Omental fat pad (tissue), 3 donors: ENCODE measurements at regions not wholly inside any gene's neighbourhood (a gene's known extent, or its start where the extent isn't known, plus 50 kb on each side); places are given as distances from the start of the nearest gene placed in this dataset.
A peak's percentile ranks its signal among the peaks of the same experiment; 100 is the strongest.

Experiments
- ATAC-seq: fragments of 150-250 bp; one replicate; pipeline ENCODE4 v1.9.1; 2016; ENCODE audit warnings: mild to moderate bottlenecking, moderate library complexity; ENCODE audit not compliant: low FRiP score
- DNase-seq: peaks from one replicate; pipeline ENCODE4 v3.0.0-alpha.2; 2019; ENCODE audit warnings: low spot score
- CTCF ChIP-seq, 3 donors: fragments of 450-650 bp; IDR thresholded peaks; one replicate each; pipeline ENCODE4 v1.5.1; 2016 to 2017; ENCODE audit warnings: antibody characterized with exemption in 3 of 3, mild to moderate bottlenecking in 3 of 3, moderate library complexity in 2 of 3

GRCh38 chr2:120439637-120440384 is 93.9 kb downstream of the INHBB start:
- ATAC-seq (no peak), DNase-seq (no peak)
- TF ChIP-seq CTCF (IDR thresholded peaks at IDR 0.05): no peak

- no peak for DNase-seq
- no peak for ATAC-seq
- no peak for TF ChIP-seq CTCF (IDR thresholded peaks at IDR 0.05)
These were observed 94.8 kb downstream of the INHBB start for GRCh38 chr2:120440521-120441350.

- ATAC-seq (no peak), DNase-seq (no peak)
- no peak for TF ChIP-seq CTCF (IDR thresholded peaks at IDR 0.05)
These were observed 95.4 kb downstream of the INHBB start for GRCh38 chr2:120441351-120441700.

- peak; percentile 7 for ATAC-seq
- no peak for TF ChIP-seq CTCF (IDR thresholded peaks at IDR 0.05)
- no peak for DNase-seq
These were observed 96.0 kb downstream of the INHBB start for GRCh38 chr2:120441744-120442471.

GRCh38 chr2:120442541-120442922 is 96.6 kb downstream of the INHBB start:
- no peak for TF ChIP-seq CTCF (IDR thresholded peaks at IDR 0.05)
- ATAC-seq: peak; percentile 26
- DNase-seq: no peak

- no peak for TF ChIP-seq CTCF (IDR thresholded peaks at IDR 0.05)
- ATAC-seq: peak; percentile 33
- no peak for DNase-seq
These were observed 97.1 kb downstream of the INHBB start for GRCh38 chr2:120442923-120443571.
